DOHH2 (cell line): ENCODE measurements at regions not wholly inside any gene's neighbourhood (a gene's known extent, or its start where the extent isn't known, plus 50 kb on each side); places are given as distances from the start of the nearest gene placed in this dataset.

ENCODE experiments used
- H3F3A ChIP-seq: fragments of 200-600 bp; sonication (generic), shearing (Covaris generic); 2 replicates; pipeline ENCODE4 v1.6.0; 2016; ENCODE audit warnings: antibody characterized with exemption, mild to moderate bottlenecking; ENCODE audit not compliant: control insufficient read depth, insufficient read depth
- H3K27ac ChIP-seq: fragments of 200-600 bp; sonication (generic); 2 replicates; pipeline ENCODE4 v1.5.1; 2014; ENCODE audit warnings: low read depth, mild to moderate bottlenecking, low read length, moderate library complexity
- H3K27me3 ChIP-seq: fragments of 200-600 bp; sonication (generic); 2 replicates; pipeline ENCODE4 v1.6.1; 2014; ENCODE audit warnings: mild to moderate bottlenecking, low read length, mixed read lengths; ENCODE audit not compliant: control insufficient read depth
- H3K36me3 ChIP-seq: fragments of 200-600 bp; sonication (generic); 2 replicates; pipeline ENCODE4 v1.6.1; 2014; ENCODE audit warnings: mild to moderate bottlenecking, low read length, moderate library complexity, mixed read lengths; ENCODE audit not compliant: control insufficient read depth
- H3K4me1 ChIP-seq: fragments of 200-600 bp; sonication (generic); 2 replicates; pipeline ENCODE4 v1.6.1; 2014; ENCODE audit warnings: mild to moderate bottlenecking, low read length, mixed read lengths; ENCODE audit not compliant: control insufficient read depth
- H3K4me2 ChIP-seq: fragments of 200-600 bp; sonication (generic); 2 replicates; pipeline ENCODE4 v1.6.0; 2014; ENCODE audit warnings: mild to moderate bottlenecking, low read length, moderate library complexity
- H3K4me3 ChIP-seq: fragments of 200-600 bp; sonication (generic); 2 replicates; pipeline ENCODE4 v1.5.1; 2014; ENCODE audit warnings: mild to moderate bottlenecking, low read length, mixed read lengths
- H3K79me2 ChIP-seq: fragments of 200-600 bp; sonication (generic); 2 replicates; pipeline ENCODE4 v1.6.1; 2014; ENCODE audit warnings: mild to moderate bottlenecking, low read length, mixed read lengths; ENCODE audit not compliant: control insufficient read depth
- H3K9me2 ChIP-seq: fragments of 200-600 bp; sonication (generic); replicated peaks from 2 replicates; pipeline ENCODE4 v1.6.1; 2014; ENCODE audit warnings: mild to moderate bottlenecking, low read length, mixed read lengths; ENCODE audit not compliant: control insufficient read depth
- H3K9me3 ChIP-seq: fragments of 200-600 bp; sonication (generic); 2 replicates; pipeline ENCODE4 v1.6.1; 2014; ENCODE audit warnings: antibody characterized with exemption, low read length, mixed read lengths; ENCODE audit not compliant: control insufficient read depth, insufficient read depth
- H4K20me1 ChIP-seq: fragments of 200-600 bp; sonication (generic); 2 replicates; pipeline ENCODE4 v1.6.0; 2014; ENCODE audit warnings: low read depth, mild to moderate bottlenecking, antibody characterized with exemption, low read length, moderate library complexity; ENCODE audit not compliant: control insufficient read depth, insufficient read depth
- CTCF ChIP-seq: fragments of 200-600 bp; sonication (generic); IDR thresholded peaks from one replicate; pipeline ENCODE4 v1.5.1; 2014; ENCODE audit warnings: antibody characterized with exemption, mild to moderate bottlenecking, low read depth, low read length; ENCODE audit not compliant: poor library complexity, severe bottlenecking
- EZH2phosphoT487 ChIP-seq: fragments of 200-600 bp; sonication (generic); IDR thresholded peaks from 2 replicates; pipeline ENCODE4 v1.6.1; 2017; ENCODE audit warnings: borderline replicate concordance, mild to moderate bottlenecking, antibody characterized with exemption, low read length, moderate library complexity, mixed read lengths

DNA sequence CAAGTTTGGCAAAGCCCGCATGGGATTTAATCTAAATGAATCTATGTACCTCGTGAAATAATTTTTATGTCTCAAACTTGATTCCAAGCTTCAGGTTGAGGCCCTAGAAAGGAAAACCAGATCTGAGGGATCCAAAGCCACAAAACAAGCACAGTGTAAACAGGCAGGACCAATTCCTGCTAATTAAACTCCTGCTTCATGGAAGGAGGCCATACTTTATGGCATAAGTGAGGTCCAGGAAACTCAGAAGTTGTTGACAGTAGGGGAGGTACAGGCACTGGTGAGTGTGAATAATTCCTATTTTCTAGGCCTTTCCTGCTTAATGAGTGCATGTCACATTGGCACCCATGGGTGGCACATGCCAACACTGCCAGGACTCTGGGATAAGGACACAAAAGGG lies 648.6 kb upstream of the SGCD start:
- H3K4me3 ChIP-seq = no peak overlapping the region

GRCh38 chr5:155679530-155679929 lies 647.4 kb upstream of the SGCD start:
- Histone ChIP-seq H3K27me3 (no peaks in the 10 kb centered on the region), H3K9me3 (no peaks in the 10 kb centered on the region), H4K20me1 (no peaks in the 10 kb centered on the region), H3K4me1 (no peaks in the 10 kb centered on the region), H3K36me3 (no peaks in the 10 kb centered on the region), H3F3A (no peaks in the 10 kb centered on the region), H3K9me2 (no peaks in the 10 kb centered on the region), H3K79me2 (no peaks in the 10 kb centered on the region), H3K27ac (no peak overlapping the region), H3K4me2 (no peak overlapping the region), H3K4me3 (no peak overlapping the region)
- TF ChIP-seq EZH2phosphoT487 = no peak
- no peak for TF ChIP-seq CTCF

More for the DNA sequence above, 648.6 kb upstream of the SGCD start:
- H3F3A ChIP-seq = no peaks in the 10 kb centered on the region
- no peaks in the 10 kb centered on the region for H3K27me3 ChIP-seq
- no peaks in the 10 kb centered on the region for H3K4me1 ChIP-seq
- no peaks in the 10 kb centered on the region for H3K9me2 ChIP-seq
- TF ChIP-seq EZH2phosphoT487 = no peak
- TF ChIP-seq CTCF = no peak
- H3K79me2 ChIP-seq = no peaks in the 10 kb centered on the region
- no peaks in the 10 kb centered on the region for H3K36me3 ChIP-seq
- H3K9me3 ChIP-seq = no peaks in the 10 kb centered on the region
- H4K20me1 ChIP-seq = no peaks in the 10 kb centered on the region
- no peak overlapping the region for H3K4me2 ChIP-seq
- H3K27ac ChIP-seq = no peak overlapping the region

DNA sequence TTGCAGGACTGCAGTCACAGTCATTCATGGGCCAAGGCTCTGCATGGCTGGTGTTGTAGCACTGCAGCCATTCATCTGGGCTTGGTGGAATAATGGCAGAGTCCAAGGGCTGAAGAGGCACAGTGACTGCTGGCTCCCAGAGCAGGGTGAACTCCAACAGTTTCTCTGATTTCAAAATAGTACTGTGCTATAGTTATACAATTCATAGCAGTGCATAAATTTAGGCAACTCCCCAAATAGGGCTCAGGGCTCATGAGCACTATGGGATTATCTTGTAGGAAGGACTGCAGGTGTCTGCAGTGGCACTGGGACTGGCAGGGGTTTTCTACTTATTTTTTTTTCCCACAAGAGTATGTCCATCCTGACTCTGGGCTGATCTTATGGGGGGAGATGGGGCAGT lies 642.5 kb upstream of the SGCD start:
- no peaks in the 10 kb centered on the region for H3K79me2 ChIP-seq
- no peak overlapping the region for H3K4me3 ChIP-seq
- H3K9me3 ChIP-seq = no peaks in the 10 kb centered on the region
- no peak overlapping the region for H3K4me2 ChIP-seq
- no peaks in the 10 kb centered on the region for H3K36me3 ChIP-seq
- TF ChIP-seq EZH2phosphoT487 = no peak
- TF ChIP-seq CTCF = no peak
- H3K27ac ChIP-seq = no peak overlapping the region
- no peaks in the 10 kb centered on the region for H3K4me1 ChIP-seq
- no peaks in the 10 kb centered on the region for H3F3A ChIP-seq
- H4K20me1 ChIP-seq = no peaks in the 10 kb centered on the region
- no peaks in the 10 kb centered on the region for H3K9me2 ChIP-seq
- H3K27me3 ChIP-seq = no peaks in the 10 kb centered on the region

DNA sequence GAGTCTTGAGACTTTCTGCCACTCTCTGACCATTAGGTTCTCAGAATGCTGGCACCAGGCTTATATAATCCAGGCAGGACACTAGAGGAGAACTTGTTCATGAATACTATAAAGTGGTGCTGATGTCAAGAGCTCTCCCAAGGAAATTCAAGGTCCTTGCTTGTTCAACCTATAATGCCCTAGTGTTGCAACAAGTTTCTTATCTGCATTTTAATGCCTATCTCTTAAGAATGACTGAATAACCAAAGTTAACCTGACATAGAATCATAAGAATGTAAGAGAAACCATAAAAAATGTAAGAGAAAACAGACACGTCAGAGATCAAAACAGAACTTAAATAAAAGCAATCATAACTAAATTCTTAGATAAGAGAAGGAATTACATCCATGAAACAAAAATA lies 640.8 kb upstream of the SGCD start:
- no peak overlapping the region for H3K27ac ChIP-seq
- no peaks in the 10 kb centered on the region for H3K36me3 ChIP-seq
- H3K4me1 ChIP-seq = no peaks in the 10 kb centered on the region
- H3K9me2 ChIP-seq = no peaks in the 10 kb centered on the region
- H3K79me2 ChIP-seq = no peaks in the 10 kb centered on the region
- no peaks in the 10 kb centered on the region for H3K27me3 ChIP-seq
- H3K4me2 ChIP-seq = no peak overlapping the region
- no peaks in the 10 kb centered on the region for H4K20me1 ChIP-seq
- H3K4me3 ChIP-seq = no peak overlapping the region
- TF ChIP-seq EZH2phosphoT487 (no peak), CTCF (no peak)
- no peaks in the 10 kb centered on the region for H3K9me3 ChIP-seq
- H3F3A ChIP-seq = no peaks in the 10 kb centered on the region
